ENCODE measurements at regions not wholly inside any gene's neighbourhood (a gene's known extent, or its start where the extent isn't known, plus 50 kb on each side); places are given as distances from the start of the nearest gene placed in this dataset.

DNA sequence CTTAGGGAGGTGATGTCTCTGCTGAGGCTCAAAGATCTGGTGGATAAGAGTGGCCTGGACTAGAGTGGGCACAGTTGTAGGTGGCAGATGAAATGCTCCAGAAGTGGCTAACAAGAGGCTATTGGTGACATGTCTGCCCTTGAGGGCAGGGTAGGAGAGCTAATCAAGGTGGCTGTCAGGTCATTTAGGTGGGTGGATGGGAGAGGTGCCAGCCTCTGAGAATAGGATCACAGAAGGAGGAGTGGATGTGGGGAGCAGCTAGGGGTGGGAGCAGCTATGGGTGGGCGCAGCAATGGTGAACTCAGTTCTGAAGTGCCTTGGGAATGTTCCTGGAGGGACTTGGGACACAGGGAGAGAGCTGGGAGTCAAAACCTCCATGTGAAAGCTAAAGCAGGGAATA lies 142.0 kb upstream of the GRIK3 start:
- TF ChIP-seq, protein P1, sequence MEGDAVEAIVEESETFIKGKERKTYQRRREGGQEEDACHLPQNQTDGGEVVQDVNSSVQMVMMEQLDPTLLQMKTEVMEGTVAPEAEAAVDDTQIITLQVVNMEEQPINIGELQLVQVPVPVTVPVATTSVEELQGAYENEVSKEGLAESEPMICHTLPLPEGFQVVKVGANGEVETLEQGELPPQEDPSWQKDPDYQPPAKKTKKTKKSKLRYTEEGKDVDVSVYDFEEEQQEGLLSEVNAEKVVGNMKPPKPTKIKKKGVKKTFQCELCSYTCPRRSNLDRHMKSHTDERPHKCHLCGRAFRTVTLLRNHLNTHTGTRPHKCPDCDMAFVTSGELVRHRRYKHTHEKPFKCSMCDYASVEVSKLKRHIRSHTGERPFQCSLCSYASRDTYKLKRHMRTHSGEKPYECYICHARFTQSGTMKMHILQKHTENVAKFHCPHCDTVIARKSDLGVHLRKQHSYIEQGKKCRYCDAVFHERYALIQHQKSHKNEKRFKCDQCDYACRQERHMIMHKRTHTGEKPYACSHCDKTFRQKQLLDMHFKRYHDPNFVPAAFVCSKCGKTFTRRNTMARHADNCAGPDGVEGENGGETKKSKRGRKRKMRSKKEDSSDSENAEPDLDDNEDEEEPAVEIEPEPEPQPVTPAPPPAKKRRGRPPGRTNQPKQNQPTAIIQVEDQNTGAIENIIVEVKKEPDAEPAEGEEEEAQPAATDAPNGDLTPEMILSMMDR (IDR thresholded peaks at IDR 0.05), result no peak
- TF ChIP-seq POLR2AphosphoS5 (IDR thresholded peaks at IDR 0.05; ENCODE audit: insufficient read depth in 1 of 2, low read depth in 1 of 2) (no peak), POLR2A (IDR thresholded peaks at IDR 0.05) (no peak)
